HepG2 (cell line): ENCODE measurements at regions not wholly inside any gene's neighbourhood (a gene's known extent, or its start where the extent isn't known, plus 50 kb on each side); places are given as distances from the start of the nearest gene placed in this dataset.

Source experiments
- EHMT2 ChIP-seq: fragments of 200-600 bp; sonication (generic); IDR thresholded peaks from 2 replicates; pipeline ENCODE4 v1.7.0; 2017; ENCODE audit warnings: antibody characterized with exemption, low read depth, low read length, borderline replicate concordance
- ESRRA ChIP-seq: sonication (generic); formaldehyde crosslinking; IDR thresholded peaks from 2 replicates; pipeline ENCODE4 v1.5.1; 2020; ENCODE audit warnings: mild to moderate bottlenecking, low read depth, missing genetic modification reagents
- HDAC2 ChIP-seq: sonication (generic); formaldehyde crosslinking; IDR thresholded peaks from 2 replicates; pipeline ENCODE4 v1.4.0; 2020; ENCODE audit warnings: missing genetic modification reagents
- SMC3 ChIP-seq: IDR thresholded peaks from 2 replicates; pipeline ENCODE4 v1.6.1; 2011; ENCODE audit warnings: low read length, improper control_type of control experiment
- TSC22D2 ChIP-seq: sonication (generic); formaldehyde crosslinking; IDR thresholded peaks from 2 replicates; pipeline ENCODE4 v1.5.1; 2020; ENCODE audit warnings: missing genetic modification reagents, mild to moderate bottlenecking, borderline replicate concordance
- ZNF430 ChIP-seq: sonication (generic); formaldehyde crosslinking; IDR thresholded peaks from 2 replicates; pipeline ENCODE4 v1.9.0; 2021; ENCODE audit warnings: mild to moderate bottlenecking, missing genetic modification reagents

GRCh38 chr4:31365006-31365690 lies 645.0 kb downstream of the PCDH7 start:
- TF ChIP-seq EHMT2 (no peak), SMC3 (no peak), ZNF430 (CRISPR knock-in tag) (no peak), HDAC2 (CRISPR knock-in tag) (no peak), ESRRA (CRISPR knock-in tag) (no peak), TSC22D2 (CRISPR knock-in tag) (no peak)
